ENCODE measurements at regions not wholly inside any gene's neighbourhood (a gene's known extent, or its start where the extent isn't known, plus 50 kb on each side); places are given as distances from the start of the nearest gene placed in this dataset.

- Histone ChIP-seq H3K9me2 (ENCODE audit: insufficient read depth) (no peaks in the 10 kb centered on the region), H3K27me3 (ENCODE audit: insufficient read depth) (no peaks in the 10 kb centered on the region), H3K36me3 (ENCODE audit: insufficient read depth) (no peaks in the 10 kb centered on the region), H3F3A (replicated peaks; ENCODE audit: low read depth) (no peaks in the 10 kb centered on the region), H3K79me2 (replicated peaks; ENCODE audit: insufficient read depth) (no peaks in the 10 kb centered on the region), H3K4me1 (ENCODE audit: insufficient read depth) (no peaks in the 10 kb centered on the region), H3K4me3 (no peak overlapping the region), H3K4me2 (no peak overlapping the region), H4K20me1 (replicated peaks; ENCODE audit: insufficient read depth) (no peaks in the 10 kb centered on the region), H3K27ac (ENCODE audit: low read depth) (no peak overlapping the region), H2AFZ (no peak overlapping the region; the same call in 1 of the 2 replicates)
- no peak for TF ChIP-seq CREB1 (CRISPR knock-in tag; IDR thresholded peaks at IDR 0.05; ENCODE audit: low read depth)
- TF ChIP-seq EZH2 (IDR thresholded peaks at IDR 0.05; ENCODE audit: low read depth, unreplicated experiment): no peak
- no peak for TF ChIP-seq NANOG (IDR thresholded peaks at IDR 0.05; ENCODE audit: borderline replicate concordance)
- TF ChIP-seq, protein P1, sequence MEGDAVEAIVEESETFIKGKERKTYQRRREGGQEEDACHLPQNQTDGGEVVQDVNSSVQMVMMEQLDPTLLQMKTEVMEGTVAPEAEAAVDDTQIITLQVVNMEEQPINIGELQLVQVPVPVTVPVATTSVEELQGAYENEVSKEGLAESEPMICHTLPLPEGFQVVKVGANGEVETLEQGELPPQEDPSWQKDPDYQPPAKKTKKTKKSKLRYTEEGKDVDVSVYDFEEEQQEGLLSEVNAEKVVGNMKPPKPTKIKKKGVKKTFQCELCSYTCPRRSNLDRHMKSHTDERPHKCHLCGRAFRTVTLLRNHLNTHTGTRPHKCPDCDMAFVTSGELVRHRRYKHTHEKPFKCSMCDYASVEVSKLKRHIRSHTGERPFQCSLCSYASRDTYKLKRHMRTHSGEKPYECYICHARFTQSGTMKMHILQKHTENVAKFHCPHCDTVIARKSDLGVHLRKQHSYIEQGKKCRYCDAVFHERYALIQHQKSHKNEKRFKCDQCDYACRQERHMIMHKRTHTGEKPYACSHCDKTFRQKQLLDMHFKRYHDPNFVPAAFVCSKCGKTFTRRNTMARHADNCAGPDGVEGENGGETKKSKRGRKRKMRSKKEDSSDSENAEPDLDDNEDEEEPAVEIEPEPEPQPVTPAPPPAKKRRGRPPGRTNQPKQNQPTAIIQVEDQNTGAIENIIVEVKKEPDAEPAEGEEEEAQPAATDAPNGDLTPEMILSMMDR (conservative IDR thresholded peaks at IDR 0.05; ENCODE audit: low read depth in 2 of 2): no peak
- TF ChIP-seq, protein P2, sequence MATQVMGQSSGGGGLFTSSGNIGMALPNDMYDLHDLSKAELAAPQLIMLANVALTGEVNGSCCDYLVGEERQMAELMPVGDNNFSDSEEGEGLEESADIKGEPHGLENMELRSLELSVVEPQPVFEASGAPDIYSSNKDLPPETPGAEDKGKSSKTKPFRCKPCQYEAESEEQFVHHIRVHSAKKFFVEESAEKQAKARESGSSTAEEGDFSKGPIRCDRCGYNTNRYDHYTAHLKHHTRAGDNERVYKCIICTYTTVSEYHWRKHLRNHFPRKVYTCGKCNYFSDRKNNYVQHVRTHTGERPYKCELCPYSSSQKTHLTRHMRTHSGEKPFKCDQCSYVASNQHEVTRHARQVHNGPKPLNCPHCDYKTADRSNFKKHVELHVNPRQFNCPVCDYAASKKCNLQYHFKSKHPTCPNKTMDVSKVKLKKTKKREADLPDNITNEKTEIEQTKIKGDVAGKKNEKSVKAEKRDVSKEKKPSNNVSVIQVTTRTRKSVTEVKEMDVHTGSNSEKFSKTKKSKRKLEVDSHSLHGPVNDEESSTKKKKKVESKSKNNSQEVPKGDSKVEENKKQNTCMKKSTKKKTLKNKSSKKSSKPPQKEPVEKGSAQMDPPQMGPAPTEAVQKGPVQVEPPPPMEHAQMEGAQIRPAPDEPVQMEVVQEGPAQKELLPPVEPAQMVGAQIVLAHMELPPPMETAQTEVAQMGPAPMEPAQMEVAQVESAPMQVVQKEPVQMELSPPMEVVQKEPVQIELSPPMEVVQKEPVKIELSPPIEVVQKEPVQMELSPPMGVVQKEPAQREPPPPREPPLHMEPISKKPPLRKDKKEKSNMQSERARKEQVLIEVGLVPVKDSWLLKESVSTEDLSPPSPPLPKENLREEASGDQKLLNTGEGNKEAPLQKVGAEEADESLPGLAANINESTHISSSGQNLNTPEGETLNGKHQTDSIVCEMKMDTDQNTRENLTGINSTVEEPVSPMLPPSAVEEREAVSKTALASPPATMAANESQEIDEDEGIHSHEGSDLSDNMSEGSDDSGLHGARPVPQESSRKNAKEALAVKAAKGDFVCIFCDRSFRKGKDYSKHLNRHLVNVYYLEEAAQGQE (IDR thresholded peaks at IDR 0.05; ENCODE audit: unreplicated experiment): no peak
- TF ChIP-seq JUNB (IDR thresholded peaks at IDR 0.05; ENCODE audit: unreplicated experiment): no peak
- TF ChIP-seq STAT1 (IDR thresholded peaks at IDR 0.05; ENCODE audit: unreplicated experiment): no peak
- no peak for TF ChIP-seq EZH2phosphoT487 (IDR thresholded peaks at IDR 0.05; ENCODE audit: unreplicated experiment)
- TF ChIP-seq, protein P3, sequence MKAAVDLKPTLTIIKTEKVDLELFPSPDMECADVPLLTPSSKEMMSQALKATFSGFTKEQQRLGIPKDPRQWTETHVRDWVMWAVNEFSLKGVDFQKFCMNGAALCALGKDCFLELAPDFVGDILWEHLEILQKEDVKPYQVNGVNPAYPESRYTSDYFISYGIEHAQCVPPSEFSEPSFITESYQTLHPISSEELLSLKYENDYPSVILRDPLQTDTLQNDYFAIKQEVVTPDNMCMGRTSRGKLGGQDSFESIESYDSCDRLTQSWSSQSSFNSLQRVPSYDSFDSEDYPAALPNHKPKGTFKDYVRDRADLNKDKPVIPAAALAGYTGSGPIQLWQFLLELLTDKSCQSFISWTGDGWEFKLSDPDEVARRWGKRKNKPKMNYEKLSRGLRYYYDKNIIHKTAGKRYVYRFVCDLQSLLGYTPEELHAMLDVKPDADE (IDR thresholded peaks at IDR 0.05): no peak
- TF ChIP-seq, protein P4, sequence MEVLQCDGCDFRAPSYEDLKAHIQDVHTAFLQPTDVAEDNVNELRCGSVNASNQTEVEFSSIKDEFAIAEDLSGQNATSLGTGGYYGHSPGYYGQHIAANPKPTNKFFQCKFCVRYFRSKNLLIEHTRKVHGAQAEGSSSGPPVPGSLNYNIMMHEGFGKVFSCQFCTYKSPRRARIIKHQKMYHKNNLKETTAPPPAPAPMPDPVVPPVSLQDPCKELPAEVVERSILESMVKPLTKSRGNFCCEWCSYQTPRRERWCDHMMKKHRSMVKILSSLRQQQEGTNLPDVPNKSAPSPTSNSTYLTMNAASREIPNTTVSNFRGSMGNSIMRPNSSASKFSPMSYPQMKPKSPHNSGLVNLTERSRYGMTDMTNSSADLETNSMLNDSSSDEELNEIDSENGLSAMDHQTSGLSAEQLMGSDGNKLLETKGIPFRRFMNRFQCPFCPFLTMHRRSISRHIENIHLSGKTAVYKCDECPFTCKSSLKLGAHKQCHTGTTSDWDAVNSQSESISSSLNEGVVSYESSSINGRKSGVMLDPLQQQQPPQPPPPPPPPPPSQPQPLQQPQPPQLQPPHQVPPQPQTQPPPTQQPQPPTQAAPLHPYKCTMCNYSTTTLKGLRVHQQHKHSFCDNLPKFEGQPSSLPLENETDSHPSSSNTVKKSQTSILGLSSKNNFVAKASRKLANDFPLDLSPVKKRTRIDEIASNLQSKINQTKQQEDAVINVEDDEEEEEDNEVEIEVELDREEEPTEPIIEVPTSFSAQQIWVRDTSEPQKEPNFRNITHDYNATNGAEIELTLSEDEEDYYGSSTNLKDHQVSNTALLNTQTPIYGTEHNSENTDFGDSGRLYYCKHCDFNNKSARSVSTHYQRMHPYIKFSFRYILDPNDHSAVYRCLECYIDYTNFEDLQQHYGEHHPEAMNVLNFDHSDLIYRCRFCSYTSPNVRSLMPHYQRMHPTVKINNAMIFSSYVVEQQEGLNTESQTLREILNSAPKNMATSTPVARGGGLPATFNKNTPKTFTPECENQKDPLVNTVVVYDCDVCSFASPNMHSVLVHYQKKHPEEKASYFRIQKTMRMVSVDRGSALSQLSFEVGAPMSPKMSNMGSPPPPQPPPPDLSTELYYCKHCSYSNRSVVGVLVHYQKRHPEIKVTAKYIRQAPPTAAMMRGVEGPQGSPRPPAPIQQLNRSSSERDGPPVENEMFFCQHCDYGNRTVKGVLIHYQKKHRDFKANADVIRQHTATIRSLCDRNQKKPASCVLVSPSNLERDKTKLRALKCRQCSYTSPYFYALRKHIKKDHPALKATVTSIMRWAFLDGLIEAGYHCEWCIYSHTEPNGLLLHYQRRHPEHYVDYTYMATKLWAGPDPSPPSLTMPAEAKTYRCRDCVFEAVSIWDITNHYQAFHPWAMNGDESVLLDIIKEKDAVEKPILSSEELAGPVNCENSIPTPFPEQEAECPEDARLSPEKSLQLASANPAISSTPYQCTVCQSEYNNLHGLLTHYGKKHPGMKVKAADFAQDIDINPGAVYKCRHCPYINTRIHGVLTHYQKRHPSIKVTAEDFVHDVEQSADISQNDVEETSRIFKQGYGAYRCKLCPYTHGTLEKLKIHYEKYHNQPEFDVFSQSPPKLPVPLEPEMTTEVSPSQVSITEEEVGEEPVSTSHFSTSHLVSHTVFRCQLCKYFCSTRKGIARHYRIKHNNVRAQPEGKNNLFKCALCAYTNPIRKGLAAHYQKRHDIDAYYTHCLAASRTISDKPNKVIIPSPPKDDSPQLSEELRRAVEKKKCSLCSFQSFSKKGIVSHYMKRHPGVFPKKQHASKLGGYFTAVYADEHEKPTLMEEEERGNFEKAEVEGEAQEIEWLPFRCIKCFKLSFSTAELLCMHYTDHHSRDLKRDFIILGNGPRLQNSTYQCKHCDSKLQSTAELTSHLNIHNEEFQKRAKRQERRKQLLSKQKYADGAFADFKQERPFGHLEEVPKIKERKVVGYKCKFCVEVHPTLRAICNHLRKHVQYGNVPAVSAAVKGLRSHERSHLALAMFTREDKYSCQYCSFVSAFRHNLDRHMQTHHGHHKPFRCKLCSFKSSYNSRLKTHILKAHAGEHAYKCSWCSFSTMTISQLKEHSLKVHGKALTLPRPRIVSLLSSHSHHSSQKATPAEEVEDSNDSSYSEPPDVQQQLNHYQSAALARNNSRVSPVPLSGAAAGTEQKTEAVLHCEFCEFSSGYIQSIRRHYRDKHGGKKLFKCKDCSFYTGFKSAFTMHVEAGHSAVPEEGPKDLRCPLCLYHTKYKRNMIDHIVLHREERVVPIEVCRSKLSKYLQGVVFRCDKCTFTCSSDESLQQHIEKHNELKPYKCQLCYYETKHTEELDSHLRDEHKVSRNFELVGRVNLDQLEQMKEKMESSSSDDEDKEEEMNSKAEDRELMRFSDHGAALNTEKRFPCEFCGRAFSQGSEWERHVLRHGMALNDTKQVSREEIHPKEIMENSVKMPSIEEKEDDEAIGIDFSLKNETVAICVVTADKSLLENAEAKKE (CRISPR knock-in tag; IDR thresholded peaks at IDR 0.05): no peak
- TF ChIP-seq ZNF331 (CRISPR knock-in tag; IDR thresholded peaks at IDR 0.05; ENCODE audit: low read depth): no peak
- no peak for TF ChIP-seq POLR2AphosphoS5 (IDR thresholded peaks at IDR 0.05; ENCODE audit: low read depth)
- no peak for DNase-seq (ENCODE audit: low spot score)
- Mint-ChIP-seq H3K27me3 (ENCODE audit: insufficient read depth, low read depth, poor library complexity) (no peaks in the 10 kb centered on the region), H3K27ac (no peak overlapping the region), H3K9me3 (no peaks in the 10 kb centered on the region), H3K4me3 (no peak overlapping the region), H3K36me3 (ENCODE audit: low read depth) (no peaks in the 10 kb centered on the region), H3K4me1 (no peaks in the 10 kb centered on the region)
- ATAC-seq: no peak
Measured at GRCh38 chr13:91001371-91001770, 346.1 kb upstream of the MIR17HG start.

Measured in GM23338 (cell line).